ENCODE measurements at regions not wholly inside any gene's neighbourhood (a gene's known extent, or its start where the extent isn't known, plus 50 kb on each side); places are given as distances from the start of the nearest gene placed in this dataset.

- Histone ChIP-seq H2BK20ac (ENCODE audit: low read depth, low read length, poor library complexity, severe bottlenecking) (no peak overlapping the region), H3K79me2 (ENCODE audit: insufficient read depth, low read length) (no peaks in the 10 kb centered on the region), H4K20me1 (ENCODE audit: control insufficient read depth, insufficient read depth, insufficient read length) (no peaks in the 10 kb centered on the region), H3K4ac (ENCODE audit: low read depth, low read length) (no peak overlapping the region), H2BK15ac (ENCODE audit: low read depth, low read length) (no peak overlapping the region), H2BK12ac (ENCODE audit: insufficient read length, low read depth, low read length) (no peak overlapping the region), H3K14ac (ENCODE audit: insufficient read depth, low read length) (no peak overlapping the region), H3K4me1 (ENCODE audit: insufficient read depth, low read length) (no peaks in the 10 kb centered on the region), H3K18ac (ENCODE audit: insufficient read length, low read depth, low read length) (no peak overlapping the region), H3K4me2 (ENCODE audit: insufficient read depth, insufficient read length, low read length) (no peak overlapping the region), H3K9me3 (ENCODE audit: control insufficient read depth, low read depth, low read length) (no peaks in the 10 kb centered on the region), H4K8ac (replicated peaks; ENCODE audit: insufficient read length, low read depth, low read length) (no peak overlapping the region), H2AK5ac (ENCODE audit: insufficient read length, low read length) (no peak overlapping the region), H3K79me1 (ENCODE audit: insufficient read depth, low read depth, low read length, poor library complexity, severe bottlenecking) (no peaks in the 10 kb centered on the region), H2BK5ac (ENCODE audit: insufficient read length, low read length) (no peak overlapping the region), H4K5ac (ENCODE audit: insufficient read length, low read depth, low read length) (no peak overlapping the region), H3K9ac (ENCODE audit: extremely low read depth, insufficient read length, low read length) (no peak overlapping the region), H3K23me2 (ENCODE audit: insufficient read length, low read depth, low read length, poor library complexity, severe bottlenecking) (no peaks in the 10 kb centered on the region), H2AFZ (ENCODE audit: low read length) (no peak overlapping the region), H3K27ac (ENCODE audit: insufficient read length, low read depth, low read length) (no peak overlapping the region), H4K91ac (ENCODE audit: insufficient read length, low read depth, low read length) (no peak overlapping the region), H3K23ac (ENCODE audit: insufficient read length, low read depth, low read length) (no peak overlapping the region), H3K27me3 (ENCODE audit: insufficient read depth, low read length) (no peaks in the 10 kb centered on the region), H3T11ph (ENCODE audit: low read length) (no peak overlapping the region), H2BK120ac (ENCODE audit: low read depth, low read length, poor library complexity, severe bottlenecking) (no peak overlapping the region), H3K56ac (ENCODE audit: insufficient read length, low read depth, low read length) (no peak overlapping the region)
- Mint-ChIP-seq H3K27ac (no peak overlapping the region), H3K27me3 (ENCODE audit: low read depth) (0 out of 2 replicates have a peak, but pooled peaks cover 1% of the 10 kb centered on the region), H3K4me3 (no peak overlapping the region), H3K9me3 (peaks cover 3 to 13% of the 10 kb centered on the region in 2 experiments; a peak in 3 of 5 replicates), H3K36me3 (ENCODE audit: insufficient read depth in 1 of 3, low read depth in 3 of 3) (no peaks in the 10 kb centered on the region), H3K4me1 (peaks cover 19 to 23% of the 10 kb centered on the region in 2 experiments)
- no peak for TF ChIP-seq CTCF (conservative IDR thresholded peaks at IDR 0.05)
- WGBS (ENCODE audit: extremely low coverage, insufficient read length, low lambda C conversion rate), result no CpG with 5 or more reads among the region's 1 CpG
- DNase-seq, result no peak
Measured at GRCh38 chr5:133875179-133875578, 93.2 kb downstream of the C5orf15 start.
